ENCODE measurements at regions not wholly inside any gene's neighbourhood (a gene's known extent, or its start where the extent isn't known, plus 50 kb on each side); places are given as distances from the start of the nearest gene placed in this dataset.

DNA sequence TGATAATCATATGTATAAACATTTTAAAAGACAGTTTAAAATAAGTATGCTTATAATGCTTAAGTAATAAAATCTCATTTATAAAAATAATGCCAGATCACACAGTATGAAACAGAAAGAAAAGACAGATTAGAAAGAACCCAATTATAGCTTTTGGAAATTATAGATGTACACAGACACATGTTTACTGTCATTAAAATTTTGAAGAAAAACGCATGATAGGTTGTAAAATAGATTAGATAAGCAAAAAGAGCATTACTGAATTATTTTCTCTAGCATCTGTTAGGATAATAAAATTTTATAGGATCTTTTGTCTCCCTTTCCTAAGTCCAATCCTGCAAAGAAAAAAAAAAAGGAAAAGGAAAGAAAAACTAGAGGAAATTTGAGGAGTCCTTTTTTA is 1107.3 kb upstream of the LRRN3 start:
- H3K36me3 ChIP-seq (ENCODE audit: control insufficient read depth, insufficient read depth, low read length): no peaks in the 10 kb centered on the region
- H3K4me3 ChIP-seq (ENCODE audit: low read depth, low read length): no peak overlapping the region
- H3K27me3 ChIP-seq (ENCODE audit: control insufficient read depth, insufficient read depth, low read length): no peaks in the 10 kb centered on the region
- TF ChIP-seq, protein P1, sequence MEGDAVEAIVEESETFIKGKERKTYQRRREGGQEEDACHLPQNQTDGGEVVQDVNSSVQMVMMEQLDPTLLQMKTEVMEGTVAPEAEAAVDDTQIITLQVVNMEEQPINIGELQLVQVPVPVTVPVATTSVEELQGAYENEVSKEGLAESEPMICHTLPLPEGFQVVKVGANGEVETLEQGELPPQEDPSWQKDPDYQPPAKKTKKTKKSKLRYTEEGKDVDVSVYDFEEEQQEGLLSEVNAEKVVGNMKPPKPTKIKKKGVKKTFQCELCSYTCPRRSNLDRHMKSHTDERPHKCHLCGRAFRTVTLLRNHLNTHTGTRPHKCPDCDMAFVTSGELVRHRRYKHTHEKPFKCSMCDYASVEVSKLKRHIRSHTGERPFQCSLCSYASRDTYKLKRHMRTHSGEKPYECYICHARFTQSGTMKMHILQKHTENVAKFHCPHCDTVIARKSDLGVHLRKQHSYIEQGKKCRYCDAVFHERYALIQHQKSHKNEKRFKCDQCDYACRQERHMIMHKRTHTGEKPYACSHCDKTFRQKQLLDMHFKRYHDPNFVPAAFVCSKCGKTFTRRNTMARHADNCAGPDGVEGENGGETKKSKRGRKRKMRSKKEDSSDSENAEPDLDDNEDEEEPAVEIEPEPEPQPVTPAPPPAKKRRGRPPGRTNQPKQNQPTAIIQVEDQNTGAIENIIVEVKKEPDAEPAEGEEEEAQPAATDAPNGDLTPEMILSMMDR (IDR thresholded peaks at IDR 0.05; ENCODE audit: insufficient read depth, low read length, poor library complexity, severe bottlenecking): no peak
- no peak for DNase-seq (ENCODE audit: low read depth)

DNA sequence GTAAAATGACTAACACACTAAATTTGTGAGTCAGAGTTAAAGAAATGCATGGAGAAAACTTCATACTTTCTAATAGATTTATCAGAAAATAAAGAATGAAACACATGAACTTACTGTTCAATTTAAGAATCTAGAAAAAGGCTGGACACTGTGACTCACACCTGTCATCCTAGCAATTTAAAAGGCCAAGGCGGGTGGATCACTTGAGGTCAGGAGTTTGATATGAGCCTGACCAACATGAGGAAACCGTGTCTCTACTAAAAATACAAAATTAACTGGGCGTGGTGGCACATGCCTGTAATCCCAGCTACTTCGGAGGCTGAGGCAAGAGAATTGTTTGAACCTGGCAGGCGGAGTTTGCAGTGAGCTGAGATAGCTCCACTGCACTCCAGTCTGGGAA is 1106.2 kb upstream of the LRRN3 start:
- TF ChIP-seq, protein P1 (IDR thresholded peaks at IDR 0.05; ENCODE audit: insufficient read depth, low read length, poor library complexity, severe bottlenecking): no peak
- no peak for DNase-seq (ENCODE audit: low read depth)
- Histone ChIP-seq H3K27me3 (ENCODE audit: control insufficient read depth, insufficient read depth, low read length) (no peaks in the 10 kb centered on the region), H3K4me3 (ENCODE audit: low read depth, low read length) (no peak overlapping the region), H3K36me3 (ENCODE audit: control insufficient read depth, insufficient read depth, low read length) (no peaks in the 10 kb centered on the region)

- Histone ChIP-seq H3K4me3 (ENCODE audit: low read depth, low read length) (no peak overlapping the region), H3K36me3 (ENCODE audit: control insufficient read depth, insufficient read depth, low read length) (no peaks in the 10 kb centered on the region), H3K27me3 (ENCODE audit: control insufficient read depth, insufficient read depth, low read length) (no peaks in the 10 kb centered on the region)
- no peak for DNase-seq (ENCODE audit: low read depth)
- TF ChIP-seq, protein P1 (IDR thresholded peaks at IDR 0.05; ENCODE audit: insufficient read depth, low read length, poor library complexity, severe bottlenecking): no peak
These were observed 1104.2 kb upstream of the LRRN3 start for GRCh38 chr7:109986701-109987100.

GRCh38 chr7:109996411-109996810 is 1094.5 kb upstream of the LRRN3 start:
- Histone ChIP-seq H3K36me3 (ENCODE audit: control insufficient read depth, insufficient read depth, low read length) (no peaks in the 10 kb centered on the region), H3K4me3 (ENCODE audit: low read depth, low read length) (no peak overlapping the region), H3K27me3 (ENCODE audit: control insufficient read depth, insufficient read depth, low read length) (no peaks in the 10 kb centered on the region)
- TF ChIP-seq, protein P1 (IDR thresholded peaks at IDR 0.05; ENCODE audit: insufficient read depth, low read length, poor library complexity, severe bottlenecking): no peak
- no peak for DNase-seq (ENCODE audit: low read depth)

DNA sequence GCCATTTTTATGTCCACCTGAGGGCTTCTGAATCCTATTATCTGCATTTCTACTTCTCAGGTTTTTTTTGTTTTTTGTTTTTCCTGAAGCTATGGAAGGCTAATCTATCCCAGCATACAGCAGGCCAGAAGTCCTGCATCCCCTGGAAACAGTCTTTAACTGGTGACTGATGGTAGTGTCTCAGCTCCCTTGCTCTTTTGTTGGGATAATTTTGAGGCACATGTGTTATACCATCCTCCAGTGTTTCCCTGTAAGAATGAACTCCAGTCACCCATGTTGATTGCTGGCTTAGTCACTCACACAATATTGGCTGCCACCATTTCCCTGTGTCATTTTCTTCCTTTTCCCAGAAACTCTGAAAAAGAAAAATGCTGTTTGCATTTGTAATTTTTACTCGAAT is 1094.0 kb upstream of the LRRN3 start:
- H3K36me3 ChIP-seq (ENCODE audit: control insufficient read depth, insufficient read depth, low read length): no peaks in the 10 kb centered on the region
- TF ChIP-seq, protein P1 (IDR thresholded peaks at IDR 0.05; ENCODE audit: insufficient read depth, low read length, poor library complexity, severe bottlenecking): no peak
- no peak for DNase-seq (ENCODE audit: low read depth)
- H3K4me3 ChIP-seq (ENCODE audit: low read depth, low read length): no peak overlapping the region
- no peaks in the 10 kb centered on the region for H3K27me3 ChIP-seq (ENCODE audit: control insufficient read depth, insufficient read depth, low read length)

DNA sequence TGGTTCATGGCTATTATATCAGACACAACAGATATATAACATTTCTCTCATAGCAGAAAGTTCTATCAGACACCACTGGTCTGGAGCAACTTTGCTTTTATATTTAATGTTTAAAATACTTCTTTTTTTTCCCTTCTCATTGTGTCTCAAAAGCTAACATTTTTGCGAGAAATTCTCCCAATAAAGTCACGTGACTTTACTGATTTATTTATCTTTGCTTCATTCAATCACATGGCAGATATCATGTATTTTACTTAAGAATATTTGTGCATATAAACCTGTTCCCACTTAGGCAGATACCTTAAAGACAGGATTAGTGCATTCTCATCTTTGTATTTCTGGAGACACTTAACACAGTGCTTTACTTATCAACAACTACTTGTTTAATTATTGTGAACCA is 1093.1 kb upstream of the LRRN3 start:
- DNase-seq (ENCODE audit: low read depth): no peak
- no peaks in the 10 kb centered on the region for H3K27me3 ChIP-seq (ENCODE audit: control insufficient read depth, insufficient read depth, low read length)
- H3K4me3 ChIP-seq (ENCODE audit: low read depth, low read length): no peak overlapping the region
- H3K36me3 ChIP-seq (ENCODE audit: control insufficient read depth, insufficient read depth, low read length): no peaks in the 10 kb centered on the region
- TF ChIP-seq, protein P1 (IDR thresholded peaks at IDR 0.05; ENCODE audit: insufficient read depth, low read length, poor library complexity, severe bottlenecking): no peak
